ENCODE measurements at regions not wholly inside any gene's neighbourhood (a gene's known extent, or its start where the extent isn't known, plus 50 kb on each side); places are given as distances from the start of the nearest gene placed in this dataset.
A peak's percentile ranks its signal among the peaks of the same experiment; 100 is the strongest.
"Not testable (repeated sequence)": the region's sequence is repeated elsewhere in the genome, so short reads cannot be mapped to it uniquely, and the experiment has no call there.

DNA sequence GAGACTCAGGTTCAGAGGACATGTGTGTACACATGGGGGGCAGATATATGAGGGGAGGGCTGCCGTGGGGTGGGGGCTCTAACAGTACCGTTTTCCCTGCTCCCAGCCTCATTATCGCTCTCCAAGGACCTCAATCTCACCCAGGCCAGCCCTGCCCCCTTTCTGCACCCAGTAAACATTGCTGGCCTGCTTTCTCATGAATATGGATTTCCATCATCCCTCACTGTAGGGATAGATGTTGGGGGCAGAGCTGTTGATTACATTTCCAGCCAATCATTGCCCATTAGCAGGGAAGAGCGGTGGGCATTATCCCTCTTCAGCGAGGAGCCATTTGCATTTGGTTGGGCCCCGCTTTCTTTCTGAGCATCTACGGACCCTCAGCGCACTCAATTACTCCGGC lies 273.8 kb downstream of the RPS6KC1 start:
- DNase-seq (ENCODE audit: low spot score): no peak

DNA sequence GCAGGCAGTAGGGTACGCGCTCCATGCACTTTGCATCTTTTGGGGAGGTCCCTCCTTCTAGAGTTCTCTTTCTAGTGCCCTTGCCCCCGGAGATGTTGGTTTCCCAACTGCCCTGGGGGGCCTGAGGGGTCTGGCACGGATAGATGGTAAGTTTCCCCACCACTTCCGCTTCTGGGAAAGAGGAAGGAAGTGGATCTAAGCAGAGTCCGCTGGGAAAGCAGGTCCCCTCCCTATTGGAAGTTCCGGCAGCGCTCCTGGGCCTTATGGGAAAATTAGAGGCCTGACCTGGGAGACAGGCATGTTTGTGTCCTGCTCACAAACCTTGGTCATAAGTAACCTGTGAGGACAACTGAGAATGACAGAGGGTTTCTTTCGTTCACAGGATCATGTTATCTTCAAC lies 274.4 kb downstream of the RPS6KC1 start:
- no peak for DNase-seq (ENCODE audit: low spot score)

DNA sequence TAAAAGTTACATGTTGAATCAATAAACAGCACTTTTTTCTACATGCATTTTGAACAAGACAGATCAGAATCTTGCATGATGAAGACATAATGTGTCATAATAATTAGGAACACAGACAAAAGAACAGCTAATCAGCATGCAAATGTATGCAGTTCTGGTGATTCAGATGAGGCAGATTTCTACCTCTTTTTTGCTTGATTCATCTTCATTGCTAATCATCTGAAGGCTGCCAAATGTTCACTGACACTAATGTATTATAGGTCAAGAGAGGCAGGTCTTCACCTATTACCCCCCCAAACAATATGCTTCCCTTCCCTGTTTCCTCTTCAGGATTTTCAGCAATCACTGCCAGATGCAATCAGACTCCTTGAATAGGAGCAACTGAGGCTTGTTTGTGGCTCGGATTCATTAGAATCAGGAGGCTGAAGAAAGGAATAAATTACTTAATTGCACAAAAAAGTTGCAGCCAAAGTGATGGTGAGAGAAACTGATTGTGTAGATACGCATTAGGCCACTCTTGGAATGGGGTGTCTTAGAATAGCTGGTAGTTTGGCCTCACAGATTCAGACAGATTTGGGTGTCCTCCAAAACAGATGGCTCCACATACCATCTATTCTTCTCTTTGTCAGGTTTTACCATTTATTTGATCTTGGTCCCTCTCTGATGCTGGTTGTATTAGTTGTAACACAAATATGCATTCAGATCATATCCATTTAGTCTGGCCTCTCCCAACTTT lies 275.4 kb downstream of the RPS6KC1 start:
- DNase-seq (ENCODE audit: low spot score): peak; percentile 39

DNA sequence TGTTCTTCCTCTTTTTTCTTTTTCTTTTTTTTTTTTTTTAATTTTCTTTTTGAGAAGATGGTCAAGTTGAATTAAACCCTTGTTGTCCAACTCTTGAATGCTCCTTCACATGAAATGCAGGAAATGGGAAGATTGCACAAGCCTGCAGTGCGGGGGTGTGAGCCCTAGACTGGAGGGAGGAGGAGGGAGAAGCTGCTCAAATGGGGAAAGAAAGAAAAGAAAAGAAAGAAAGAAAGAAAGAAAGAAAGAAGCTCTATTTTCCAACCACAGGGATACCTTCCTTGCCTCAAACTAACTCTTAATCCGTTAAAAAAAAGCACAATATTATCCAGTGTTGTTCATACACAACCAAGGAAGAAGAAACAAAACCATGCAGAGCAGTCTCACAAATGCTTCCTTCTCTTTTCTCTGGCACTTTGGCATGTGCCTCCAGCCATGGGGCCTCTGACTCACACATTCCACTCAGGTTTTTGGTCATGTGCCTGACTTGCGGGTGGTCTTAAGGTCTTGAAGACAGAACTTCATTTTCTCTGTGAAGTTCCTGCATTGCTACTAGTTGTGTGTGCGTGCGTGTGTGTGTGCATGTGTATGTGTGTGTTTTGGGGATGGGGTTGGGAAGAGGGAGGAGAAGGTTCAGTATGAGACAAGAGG lies 276.1 kb downstream of the RPS6KC1 start:
- no peak for DNase-seq (ENCODE audit: low spot score)

DNA sequence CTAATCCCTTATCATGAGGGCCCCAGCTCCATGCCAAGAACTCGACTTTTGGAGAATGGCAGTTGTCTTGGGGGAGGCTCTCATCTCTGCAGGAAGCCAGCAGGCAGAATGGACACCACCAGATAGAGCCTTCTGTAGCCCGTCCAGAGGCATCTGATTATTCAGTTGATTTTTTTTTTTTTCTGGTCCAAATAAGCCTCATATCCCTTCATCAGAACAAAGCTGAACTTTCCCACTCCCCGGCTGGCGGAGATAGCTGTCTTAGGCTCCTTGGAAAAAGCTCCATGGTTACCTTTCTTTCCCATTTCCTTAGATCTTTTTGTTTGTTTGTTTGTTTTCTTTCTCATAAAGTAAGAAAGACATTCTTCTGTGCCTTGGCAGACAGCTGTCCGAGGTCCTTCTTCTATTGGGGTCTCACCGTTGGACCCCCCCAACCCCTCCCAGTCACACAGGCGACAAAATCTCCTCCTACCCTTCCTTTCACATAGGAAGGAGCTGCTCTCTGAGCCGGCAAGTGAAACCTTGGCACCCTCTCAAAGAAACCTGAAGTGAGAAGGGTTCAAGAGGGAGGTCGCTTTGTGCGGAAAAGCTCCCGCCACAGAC lies 278.5 kb downstream of the RPS6KC1 start:
- DNase-seq (ENCODE audit: low spot score): no peak

DNA sequence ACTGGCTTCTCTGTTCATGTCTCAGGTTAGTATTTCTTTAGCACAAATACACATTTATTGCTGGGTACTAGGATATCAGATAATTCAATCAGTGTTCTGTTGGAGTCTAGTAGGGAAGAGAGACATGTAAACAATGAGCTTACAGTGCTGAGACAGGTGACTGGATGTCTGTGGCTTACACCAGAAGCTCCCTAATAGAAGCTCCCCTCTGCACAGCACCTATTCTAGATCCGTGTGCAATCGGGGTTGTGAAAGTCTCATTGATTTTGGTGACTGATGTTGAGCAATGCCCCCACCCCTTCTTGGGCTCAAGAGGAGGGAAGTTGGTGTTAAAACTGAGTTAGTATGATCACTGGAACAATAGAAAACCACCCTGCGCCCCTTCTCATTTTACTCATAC lies 279.2 kb downstream of the RPS6KC1 start:
- DNase-seq (ENCODE audit: low spot score): no peak

DNA sequence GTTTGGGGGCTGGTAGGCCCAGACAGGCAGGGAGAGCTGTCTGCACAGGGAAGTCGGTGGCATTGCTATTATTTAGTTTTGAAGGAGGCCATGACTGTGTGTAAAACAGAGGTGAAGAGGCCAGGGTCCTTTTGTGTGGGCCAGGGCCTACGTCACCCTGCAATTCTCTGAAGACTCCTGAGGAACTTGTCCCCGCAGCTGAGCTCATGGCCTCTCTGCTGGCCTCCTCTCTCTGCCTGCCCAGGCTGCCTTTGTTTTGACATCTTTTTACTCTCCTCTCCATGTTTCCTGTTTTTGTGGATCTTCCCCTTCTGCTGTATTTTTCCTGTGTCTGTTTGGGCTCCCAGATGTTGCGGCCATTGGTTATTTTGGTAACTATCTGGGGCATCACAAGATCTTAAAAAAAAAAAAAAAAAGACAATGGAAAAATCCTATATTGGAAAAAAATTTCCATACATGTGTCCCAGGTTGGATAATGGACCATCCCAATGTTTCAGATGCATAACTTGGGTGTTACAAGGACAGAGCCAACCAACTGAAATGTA lies 280.7 kb downstream of the RPS6KC1 start:
- DNase-seq (ENCODE audit: low spot score): no peak

DNA sequence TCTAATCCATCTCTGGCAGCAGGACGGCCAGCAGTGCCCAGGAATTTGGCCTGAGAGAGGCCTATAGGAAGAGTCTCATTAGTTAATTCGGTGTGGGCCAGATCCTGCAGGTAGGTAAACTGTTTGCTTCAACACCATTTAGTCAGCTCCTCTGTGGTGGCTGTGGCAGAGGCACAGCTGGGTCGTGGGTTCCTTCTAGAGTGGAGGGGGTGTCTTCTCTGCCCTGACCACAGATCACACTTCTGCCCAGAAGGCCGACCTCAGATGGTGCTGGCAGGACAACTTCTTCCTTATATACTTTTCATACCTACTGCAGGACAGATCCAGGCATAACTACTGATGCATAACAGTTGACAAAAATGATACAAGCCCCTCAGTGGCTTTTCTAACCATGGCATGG lies 281.4 kb downstream of the RPS6KC1 start:
- no peak for DNase-seq (ENCODE audit: low spot score)

DNA sequence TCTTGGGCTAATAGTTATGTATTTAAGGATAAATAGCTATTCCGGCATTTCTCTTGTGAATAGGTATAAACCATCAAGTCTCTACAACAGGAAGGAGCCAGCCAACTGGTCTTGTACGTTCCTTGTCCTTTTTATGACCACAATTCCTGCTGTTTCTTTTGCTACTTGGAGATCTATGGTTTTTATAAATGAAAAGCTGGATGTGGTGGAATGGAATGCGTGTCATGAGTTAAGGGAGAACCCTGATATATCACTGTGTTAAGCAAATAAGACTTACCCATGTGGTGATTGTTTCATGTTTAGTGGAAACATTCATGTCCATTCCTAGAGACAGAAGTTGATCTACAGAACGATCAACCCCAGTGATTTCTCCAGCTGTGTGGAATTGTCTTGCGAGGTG lies 282.1 kb downstream of the RPS6KC1 start:
- no peak for DNase-seq (ENCODE audit: low spot score)

DNA sequence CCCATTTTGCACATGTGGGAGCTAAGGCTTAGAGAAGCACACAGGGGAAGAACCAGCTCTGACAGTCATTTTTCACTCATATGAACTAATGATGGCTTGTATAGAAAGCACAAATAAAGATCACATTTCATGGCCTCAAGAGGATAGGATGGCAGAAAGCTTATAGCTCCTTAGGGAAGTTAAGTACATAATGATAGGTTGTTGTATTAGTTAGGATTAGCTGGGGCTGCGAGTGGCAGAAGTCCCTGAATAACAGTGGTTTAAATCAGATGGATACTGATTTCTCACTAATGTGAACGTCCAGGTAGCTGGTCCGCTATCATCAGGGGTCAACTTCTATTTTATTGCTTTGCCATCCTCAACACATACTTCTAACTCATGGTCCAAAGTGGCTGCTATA lies 284.0 kb downstream of the RPS6KC1 start:
- DNase-seq (ENCODE audit: low spot score): no peak

DNA sequence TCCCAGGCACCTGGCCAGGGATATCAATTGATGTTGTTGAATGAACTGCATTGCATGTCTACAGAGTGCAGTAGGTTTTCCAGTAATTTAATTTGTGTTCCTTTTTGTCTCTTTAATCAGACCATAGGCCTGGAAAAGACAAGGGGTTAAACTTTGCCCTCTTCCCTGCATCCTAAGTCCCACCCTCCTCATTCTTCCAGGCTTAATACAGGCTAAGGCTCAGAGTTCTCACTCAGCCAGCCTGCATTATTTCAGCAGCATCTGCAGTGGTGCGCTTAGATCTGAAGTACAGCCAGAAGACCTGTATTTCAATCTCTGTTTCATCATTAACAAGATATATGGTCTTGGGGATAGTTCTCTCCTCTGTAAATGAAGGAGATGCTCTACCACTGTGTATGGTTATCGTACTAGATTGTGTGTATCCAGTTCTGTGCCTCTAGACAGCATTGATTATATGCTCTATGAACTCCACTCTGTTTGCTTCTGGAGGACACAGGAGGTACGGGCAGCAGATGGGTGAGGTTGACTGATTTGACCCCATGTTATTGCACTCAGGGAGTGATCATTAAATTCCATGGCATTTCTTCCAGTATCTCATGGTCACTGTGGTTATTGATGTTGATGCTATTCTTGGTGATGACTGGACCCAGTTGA lies 286.1 kb downstream of the RPS6KC1 start:
- no peak for DNase-seq (ENCODE audit: low spot score)

DNA sequence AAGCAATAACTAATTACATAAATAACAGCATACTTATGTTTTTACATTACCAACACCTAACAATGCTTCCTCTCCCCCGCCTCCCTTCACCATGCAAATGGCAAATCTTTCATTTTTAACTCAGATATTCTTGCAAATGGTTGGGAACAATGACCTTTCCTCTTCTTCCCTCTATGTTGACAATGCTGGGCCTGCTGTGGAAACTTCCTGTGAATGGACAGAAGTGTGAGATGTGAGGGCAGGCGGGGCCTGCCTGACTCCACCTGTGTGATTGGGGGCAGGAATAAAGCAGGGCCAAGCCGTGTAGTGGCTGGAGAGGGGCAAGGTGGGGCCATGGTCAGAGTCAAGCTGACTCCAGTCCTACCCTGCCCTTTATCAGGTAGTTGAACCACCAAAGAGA lies 289.6 kb downstream of the RPS6KC1 start:
- no peak for DNase-seq (ENCODE audit: low spot score)

DNA sequence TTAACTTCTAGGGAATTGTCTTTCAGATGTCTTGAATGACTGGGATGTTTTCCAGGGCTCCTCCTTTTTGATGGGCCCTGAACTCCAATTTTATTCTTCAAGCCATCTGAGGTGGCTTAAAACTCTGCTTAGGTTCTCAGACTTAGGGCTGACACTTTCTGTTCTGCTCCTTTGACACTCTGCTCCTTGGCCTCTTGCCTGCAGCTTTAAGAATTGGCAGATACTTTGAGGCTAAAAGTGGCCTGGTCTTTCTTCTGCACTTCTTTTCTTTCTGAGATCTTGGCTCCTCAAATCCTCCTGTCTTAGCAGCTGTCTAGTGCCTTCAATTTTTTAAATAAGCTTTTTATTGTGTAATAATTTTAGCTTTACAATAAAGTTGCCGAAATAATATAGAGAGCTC lies 294.6 kb downstream of the RPS6KC1 start:
- DNase-seq (ENCODE audit: low spot score): no peak

DNA sequence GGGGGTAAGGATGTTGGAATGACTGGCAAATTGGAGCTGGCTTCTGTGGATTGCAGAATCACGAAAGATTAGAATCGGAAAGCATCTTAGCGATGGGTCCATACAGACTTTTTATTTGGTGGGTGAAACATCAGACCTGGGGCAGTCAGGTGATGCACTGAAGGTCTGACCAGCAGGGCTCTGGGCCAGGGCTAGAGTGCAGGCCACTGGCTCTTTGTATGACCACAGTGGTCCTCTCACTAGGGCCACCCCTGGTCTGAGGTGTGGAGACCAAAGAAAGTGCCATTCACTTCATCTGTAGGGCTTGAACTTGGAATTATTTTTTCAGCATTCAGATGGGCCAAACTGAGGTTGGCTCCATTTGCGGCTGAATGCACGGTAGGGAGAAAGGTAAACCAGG lies 306.4 kb downstream of the RPS6KC1 start:
- no peak for DNase-seq (ENCODE audit: low spot score)

DNA sequence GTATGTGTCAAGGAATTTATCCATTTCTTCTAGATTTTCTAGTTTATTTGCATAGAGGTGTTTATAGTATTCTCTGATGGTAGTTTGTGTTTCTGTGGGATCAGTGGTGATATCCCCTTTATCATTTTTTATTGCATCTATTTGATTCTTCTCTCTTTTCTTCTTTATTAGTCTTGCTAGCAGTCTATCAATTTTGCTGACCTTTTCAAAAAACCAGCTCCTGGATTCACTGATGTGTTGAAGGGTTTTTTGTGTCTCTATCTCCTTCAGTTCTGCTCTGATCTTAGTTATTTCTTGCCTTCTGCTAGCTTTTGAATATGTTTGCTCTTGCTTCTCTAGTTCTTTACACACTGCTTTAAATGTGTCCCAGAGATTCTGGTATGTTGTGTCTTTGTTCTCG lies 307.3 kb downstream of the RPS6KC1 start:
- DNase-seq (ENCODE audit: low spot score): not testable (repeated sequence)

DNA sequence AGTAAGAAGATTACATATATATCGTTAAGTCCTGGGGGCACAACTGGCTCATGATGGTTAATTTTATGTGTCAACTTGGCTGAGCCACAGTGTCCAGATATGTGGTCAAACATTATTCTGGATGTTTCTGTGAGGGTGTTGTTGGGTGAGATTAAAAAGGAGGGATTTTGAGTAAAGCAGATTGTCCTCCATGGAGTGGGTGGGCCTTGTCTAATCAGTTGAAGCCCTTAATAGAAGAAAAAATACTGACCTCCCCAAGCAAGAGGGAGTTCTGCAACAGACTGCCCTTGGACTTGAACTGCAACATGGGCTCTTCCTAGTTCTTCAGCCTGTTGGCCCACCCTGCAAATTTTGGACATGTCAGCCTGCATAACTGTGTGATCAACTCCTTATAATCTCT lies 311.6 kb downstream of the RPS6KC1 start:
- no peak for DNase-seq (ENCODE audit: low spot score)

DNA sequence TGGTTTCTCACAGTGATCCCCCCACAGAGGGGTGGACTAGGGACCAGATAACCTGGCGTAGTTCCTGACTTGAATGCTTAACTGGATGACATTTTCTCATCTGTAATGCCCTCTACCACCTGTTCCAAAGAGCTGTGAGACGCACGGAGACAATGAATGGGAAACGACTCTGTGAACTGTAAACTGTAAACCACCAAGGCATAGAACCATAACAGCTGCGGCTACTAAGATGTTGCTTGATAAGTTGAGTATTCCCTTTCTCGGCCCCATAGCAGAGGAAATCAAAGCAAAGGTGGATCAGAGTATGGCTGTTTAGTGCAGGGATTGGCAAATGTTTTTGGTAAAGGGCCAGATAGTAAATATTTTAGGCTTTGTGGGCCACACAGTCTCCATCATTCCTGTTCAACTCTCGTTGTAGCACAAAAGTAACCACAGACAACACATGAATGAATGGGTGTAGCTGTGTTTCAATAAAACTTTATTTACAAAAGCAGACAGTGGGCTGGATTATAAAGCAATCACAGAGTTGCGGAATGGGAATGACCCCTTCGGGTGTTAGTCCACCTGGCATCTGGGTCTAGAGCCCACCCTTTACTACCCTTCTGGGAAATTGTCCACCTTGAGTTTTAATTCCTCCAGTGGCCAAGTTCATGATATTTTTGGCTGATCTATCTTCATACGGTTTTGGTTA lies 315.2 kb downstream of the RPS6KC1 start:
- no peak for DNase-seq (ENCODE audit: low spot score)

DNA sequence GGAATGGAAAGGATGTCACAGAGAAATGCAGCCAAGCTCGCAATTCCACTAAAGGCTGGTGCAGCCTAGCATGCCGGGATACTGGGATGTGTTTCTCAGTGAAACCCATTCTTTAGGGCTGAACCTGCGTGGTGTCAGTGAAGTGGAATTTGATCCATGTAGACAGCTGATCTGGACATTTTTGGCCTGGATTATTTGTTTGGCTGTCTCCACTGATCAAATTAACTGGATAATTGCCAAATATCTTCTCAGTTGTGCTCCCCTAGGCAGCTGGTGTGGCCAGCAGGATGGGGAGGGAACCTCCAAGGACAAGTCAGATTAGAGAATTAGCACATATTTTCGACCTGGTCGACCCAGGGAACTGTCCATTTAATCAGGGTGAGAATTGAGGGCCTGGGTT lies 318.4 kb downstream of the RPS6KC1 start:
- peak; percentile 91 for DNase-seq (ENCODE audit: low spot score)

DNA sequence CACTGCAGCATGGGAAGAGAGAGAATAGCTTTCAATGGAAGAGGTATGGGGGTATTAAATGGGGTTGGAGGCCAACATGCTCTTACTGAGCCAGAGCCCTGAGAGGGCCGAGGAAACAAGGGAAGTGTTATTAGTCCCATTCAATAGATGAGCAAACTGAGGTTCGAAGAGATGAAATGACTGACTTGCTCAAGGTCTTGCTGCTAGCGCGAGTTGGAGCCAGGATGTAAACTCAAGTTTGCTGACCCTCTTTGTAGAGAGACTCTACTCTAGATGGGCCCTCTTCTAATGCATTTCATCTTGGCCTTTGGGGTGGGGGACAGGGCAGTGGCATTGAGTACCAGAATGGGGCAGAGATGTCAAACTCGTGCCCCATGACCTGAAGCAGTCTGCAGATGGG lies 319.5 kb downstream of the RPS6KC1 start:
- no peak for DNase-seq (ENCODE audit: low spot score)

DNA sequence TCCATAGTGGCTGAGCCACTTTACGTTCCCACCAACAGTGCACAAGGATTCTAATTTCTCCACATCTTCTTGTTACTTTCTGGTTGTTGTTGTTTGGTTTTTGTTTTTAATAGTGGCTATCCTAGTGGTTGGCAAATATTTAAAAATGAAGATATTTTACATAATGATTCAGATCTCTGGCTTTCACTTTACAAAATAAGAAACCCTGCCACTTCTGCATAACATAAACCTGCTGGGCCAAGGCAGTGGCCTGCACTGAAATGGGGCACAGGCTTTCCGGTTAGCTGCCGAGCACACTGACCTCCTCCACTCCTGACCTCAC lies 320.4 kb downstream of the RPS6KC1 start:
- no peak for DNase-seq (ENCODE audit: low spot score)

DNA sequence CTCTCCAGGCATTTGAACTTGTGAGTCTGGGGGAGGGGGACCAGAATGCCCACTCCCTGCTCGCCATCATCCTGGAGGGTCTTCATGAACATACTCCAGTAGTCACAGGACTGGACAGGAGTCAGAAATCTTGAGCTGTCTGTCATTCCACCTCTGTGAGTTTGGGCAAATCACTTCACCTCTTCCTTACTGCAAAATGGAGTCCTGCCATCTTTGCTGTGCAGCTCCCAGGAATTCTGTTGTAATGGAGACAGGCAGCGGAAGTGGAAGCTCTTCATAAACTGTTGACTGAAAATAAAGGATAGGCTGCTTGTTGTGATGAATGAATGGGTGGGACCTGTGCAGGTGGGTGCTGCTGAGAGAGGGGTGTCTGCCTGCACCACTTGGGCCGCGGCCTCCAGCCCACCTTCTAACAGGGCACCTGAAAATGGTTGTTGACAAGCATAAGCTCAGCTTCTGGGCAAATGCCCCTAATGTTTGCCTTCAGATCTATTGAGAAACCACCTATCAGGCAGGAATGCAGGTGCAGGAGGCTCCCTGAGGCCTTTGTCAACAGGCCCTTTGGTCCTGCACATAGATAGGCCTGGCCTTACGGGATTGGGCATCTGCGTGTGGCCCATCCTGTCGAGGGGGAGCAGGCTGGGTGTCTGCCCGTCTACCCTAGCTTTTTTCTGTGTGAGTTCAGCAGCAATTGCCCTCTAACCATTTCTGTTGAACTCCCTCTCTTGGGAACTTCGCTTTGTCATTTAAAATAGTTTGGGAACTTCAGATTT lies 321.0 kb downstream of the RPS6KC1 start:
- no peak for DNase-seq (ENCODE audit: low spot score)

DNA sequence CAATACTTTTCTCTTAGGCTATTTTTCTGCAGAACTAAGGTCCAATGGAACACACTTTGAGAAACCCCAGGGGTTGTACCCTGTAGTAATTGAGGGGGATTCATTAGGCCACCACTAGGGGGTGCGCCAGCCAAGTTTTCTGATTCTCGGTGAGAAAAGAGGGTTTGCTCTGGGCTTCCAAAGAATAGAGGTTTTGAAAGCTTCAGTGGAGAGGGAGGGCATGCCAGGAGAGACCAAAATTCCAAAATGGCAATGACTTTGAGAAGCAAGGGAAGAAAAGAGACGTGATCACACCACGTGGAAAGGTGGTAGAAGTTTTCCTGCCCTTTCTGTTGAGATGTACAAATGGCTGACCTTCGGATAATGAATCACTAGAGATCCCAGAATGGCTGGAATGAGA lies 323.3 kb downstream of the RPS6KC1 start:
- peak; percentile 69 for DNase-seq (ENCODE audit: low spot score)
